Spleen (tissue), 7 donors: ENCODE measurements at regions not wholly inside any gene's neighbourhood (a gene's known extent, or its start where the extent isn't known, plus 50 kb on each side); places are given as distances from the start of the nearest gene placed in this dataset.

ENCODE experiments used
- POLR2A ChIP-seq, 3 donors: fragments of 450-650 bp; IDR thresholded peaks; one replicate each; pipeline ENCODE4 v1.5.1; 2017; ENCODE audit warnings: antibody characterized with exemption in 3 of 3, mild to moderate bottlenecking in 1 of 3
- TF ChIP-seq, protein P1 (sequence below), 11 experiments: fragments of 200-600 bp in 7 of 11; fragments of 450-650 bp in 4 of 11; sonication (generic) in 4 of 11; IDR thresholded peaks in 8 of 11; conservative IDR thresholded peaks in 3 of 11; 1 replicate in 7 of 11; 2 replicates in 4 of 11; pipeline versions ENCODE4 v1.4.0 to v1.8.0; 2016 to 2021; ENCODE audit warnings: antibody characterized with exemption in 11 of 11, inconsistent platforms in 4 of 11, mild to moderate bottlenecking in 1 of 11
- donor health status: DM: no; HTN: no; CAD: no; lungs with moderate emphysema.
- donor health status: DM: no; HTN: no; CAD: no.
- donor health status: DM: no; HTN: no; CAD: no.

DNA sequence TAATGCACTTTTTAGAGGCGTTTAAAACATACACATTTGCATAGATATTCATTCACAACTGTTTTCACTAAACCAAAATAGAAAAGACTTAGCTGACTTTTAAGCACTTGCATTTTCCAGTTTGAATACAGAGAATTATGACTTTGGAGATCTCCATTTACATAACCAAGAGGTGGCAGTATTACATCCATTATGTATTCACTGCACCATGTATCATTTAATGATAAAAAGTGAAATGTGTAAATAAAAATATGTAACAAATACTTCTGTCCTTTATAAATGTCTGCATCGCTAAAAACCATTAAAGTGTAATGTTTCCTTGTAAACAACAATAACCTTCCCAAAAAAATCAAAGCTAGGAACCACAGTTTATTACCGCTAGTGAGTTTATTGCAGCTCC, 413.2 kb downstream of the FGF13 start:
- TF ChIP-seq, protein P1, sequence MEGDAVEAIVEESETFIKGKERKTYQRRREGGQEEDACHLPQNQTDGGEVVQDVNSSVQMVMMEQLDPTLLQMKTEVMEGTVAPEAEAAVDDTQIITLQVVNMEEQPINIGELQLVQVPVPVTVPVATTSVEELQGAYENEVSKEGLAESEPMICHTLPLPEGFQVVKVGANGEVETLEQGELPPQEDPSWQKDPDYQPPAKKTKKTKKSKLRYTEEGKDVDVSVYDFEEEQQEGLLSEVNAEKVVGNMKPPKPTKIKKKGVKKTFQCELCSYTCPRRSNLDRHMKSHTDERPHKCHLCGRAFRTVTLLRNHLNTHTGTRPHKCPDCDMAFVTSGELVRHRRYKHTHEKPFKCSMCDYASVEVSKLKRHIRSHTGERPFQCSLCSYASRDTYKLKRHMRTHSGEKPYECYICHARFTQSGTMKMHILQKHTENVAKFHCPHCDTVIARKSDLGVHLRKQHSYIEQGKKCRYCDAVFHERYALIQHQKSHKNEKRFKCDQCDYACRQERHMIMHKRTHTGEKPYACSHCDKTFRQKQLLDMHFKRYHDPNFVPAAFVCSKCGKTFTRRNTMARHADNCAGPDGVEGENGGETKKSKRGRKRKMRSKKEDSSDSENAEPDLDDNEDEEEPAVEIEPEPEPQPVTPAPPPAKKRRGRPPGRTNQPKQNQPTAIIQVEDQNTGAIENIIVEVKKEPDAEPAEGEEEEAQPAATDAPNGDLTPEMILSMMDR (IDR thresholded peaks at IDR 0.05 in 8 of 11, conservative IDR thresholded peaks at IDR 0.05 in 3 of 11) = no peak
- no peak for TF ChIP-seq POLR2A (IDR thresholded peaks at IDR 0.05)
